Lower leg skin (tissue), 4 donors: ENCODE measurements at regions not wholly inside any gene's neighbourhood (a gene's known extent, or its start where the extent isn't known, plus 50 kb on each side); places are given as distances from the start of the nearest gene placed in this dataset.
"Not testable (repeated sequence)": the region's sequence is repeated elsewhere in the genome, so short reads cannot be mapped to it uniquely, and the experiment has no call there.

ENCODE experiments used
- DNase-seq, 2 donors: peaks; one replicate each; pipeline ENCODE4 v3.0.0-alpha.2; 2019; ENCODE audit warnings: low spot score in 2 of 2
- H3K4me3 ChIP-seq: fragments of 200-600 bp; sonication (generic); 2 replicates; pipeline ENCODE4 v1.5.1; 2017; ENCODE audit warnings: mild to moderate bottlenecking, low read depth; ENCODE audit not compliant: poor library complexity, severe bottlenecking
- POLR2A ChIP-seq, 2 donors: fragments of 450-650 bp; IDR thresholded peaks; one replicate each; pipeline ENCODE4 v1.6.1; 2016 to 2017; ENCODE audit warnings: antibody characterized with exemption in 2 of 2, mild to moderate bottlenecking in 1 of 2, moderate library complexity in 1 of 2
- WGBS, 2 donors: methylation state at CpG; one replicate each; pipeline ENCODE4 v1.1.5; 2018; 5-methylcytosine and 5-hydroxymethylcytosine counted together
- intact Hi-C: fragments of 100-400 bp; cut with DNase I; formaldehyde crosslinking; loops from one replicate; pipeline ENCODE4 v1.15.0; 2023; ENCODE audit warnings: low total_unique reads
- TF ChIP-seq, protein P1 (sequence below), 3 donors: fragments of 450-650 bp; IDR thresholded peaks; one replicate each; pipeline ENCODE4 v1.5.1; 2016; ENCODE audit warnings: antibody characterized with exemption in 3 of 3, mild to moderate bottlenecking in 3 of 3, moderate library complexity in 2 of 3

DNA sequence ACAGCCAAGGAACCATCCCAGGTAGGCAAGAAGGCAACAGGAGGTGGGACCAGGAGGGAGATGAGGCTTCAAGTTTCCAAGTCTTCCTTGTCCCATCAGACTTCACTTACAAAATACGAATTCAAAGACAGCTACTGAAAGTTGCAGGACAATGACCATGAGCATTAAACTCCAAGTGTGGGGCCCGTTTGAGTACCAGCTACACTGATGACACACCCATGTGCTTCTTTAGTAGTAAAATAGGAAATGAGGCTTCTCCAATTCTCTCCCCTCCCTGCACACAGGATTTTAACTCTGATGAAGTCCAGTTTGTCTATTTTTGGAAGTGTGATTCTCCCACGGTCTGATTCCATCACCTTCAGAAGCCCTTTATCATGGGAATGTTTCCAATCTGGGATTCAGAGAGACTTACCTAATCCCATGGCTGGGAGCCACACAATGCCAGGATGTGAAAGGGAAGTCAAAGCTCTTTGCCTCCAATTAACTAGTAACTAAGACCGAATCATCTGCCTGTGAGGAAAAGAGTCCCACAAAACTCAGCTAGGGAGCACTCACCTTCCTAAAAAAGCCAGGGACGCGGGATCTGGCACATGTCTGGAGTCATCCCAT, 222.8 kb upstream of the MSX2 start:
- intact Hi-C loops = no loop called here

DNA sequence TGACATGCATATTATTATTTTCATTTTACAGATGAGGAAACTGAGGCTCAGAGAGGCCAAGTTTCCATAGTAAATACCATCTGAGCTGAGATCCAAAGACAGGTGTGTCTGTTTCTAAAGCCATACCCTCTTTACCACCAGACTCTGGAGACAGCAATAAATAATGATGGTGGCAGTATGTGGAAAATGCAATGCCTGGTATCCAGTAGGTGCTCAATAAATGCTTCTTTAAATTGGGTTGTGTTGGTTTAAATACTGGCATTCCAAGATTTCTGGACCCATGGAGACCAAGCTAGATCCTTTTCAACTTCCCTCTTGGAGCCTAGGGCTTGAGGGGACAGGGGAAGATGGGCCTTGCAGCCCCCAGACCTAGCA, 221.3 kb upstream of the MSX2 start:
- no peak overlapping the region for H3K4me3 ChIP-seq
- intact Hi-C loops = no loop called here
- TF ChIP-seq, protein P1, sequence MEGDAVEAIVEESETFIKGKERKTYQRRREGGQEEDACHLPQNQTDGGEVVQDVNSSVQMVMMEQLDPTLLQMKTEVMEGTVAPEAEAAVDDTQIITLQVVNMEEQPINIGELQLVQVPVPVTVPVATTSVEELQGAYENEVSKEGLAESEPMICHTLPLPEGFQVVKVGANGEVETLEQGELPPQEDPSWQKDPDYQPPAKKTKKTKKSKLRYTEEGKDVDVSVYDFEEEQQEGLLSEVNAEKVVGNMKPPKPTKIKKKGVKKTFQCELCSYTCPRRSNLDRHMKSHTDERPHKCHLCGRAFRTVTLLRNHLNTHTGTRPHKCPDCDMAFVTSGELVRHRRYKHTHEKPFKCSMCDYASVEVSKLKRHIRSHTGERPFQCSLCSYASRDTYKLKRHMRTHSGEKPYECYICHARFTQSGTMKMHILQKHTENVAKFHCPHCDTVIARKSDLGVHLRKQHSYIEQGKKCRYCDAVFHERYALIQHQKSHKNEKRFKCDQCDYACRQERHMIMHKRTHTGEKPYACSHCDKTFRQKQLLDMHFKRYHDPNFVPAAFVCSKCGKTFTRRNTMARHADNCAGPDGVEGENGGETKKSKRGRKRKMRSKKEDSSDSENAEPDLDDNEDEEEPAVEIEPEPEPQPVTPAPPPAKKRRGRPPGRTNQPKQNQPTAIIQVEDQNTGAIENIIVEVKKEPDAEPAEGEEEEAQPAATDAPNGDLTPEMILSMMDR (IDR thresholded peaks at IDR 0.05) = no peak
- no peak for TF ChIP-seq POLR2A (IDR thresholded peaks at IDR 0.05)
- DNase-seq = no peak

More for the DNA sequence above, 222.8 kb upstream of the MSX2 start:
- H3K4me3 ChIP-seq = no peak overlapping the region
- 45 to 52% methylated on average over 6 of the region's 6 CpGs for WGBS, 2 donors
- TF ChIP-seq, protein P1 (IDR thresholded peaks at IDR 0.05) = no peak
- TF ChIP-seq POLR2A (IDR thresholded peaks at IDR 0.05) = no peak
- DNase-seq = no peak

DNA sequence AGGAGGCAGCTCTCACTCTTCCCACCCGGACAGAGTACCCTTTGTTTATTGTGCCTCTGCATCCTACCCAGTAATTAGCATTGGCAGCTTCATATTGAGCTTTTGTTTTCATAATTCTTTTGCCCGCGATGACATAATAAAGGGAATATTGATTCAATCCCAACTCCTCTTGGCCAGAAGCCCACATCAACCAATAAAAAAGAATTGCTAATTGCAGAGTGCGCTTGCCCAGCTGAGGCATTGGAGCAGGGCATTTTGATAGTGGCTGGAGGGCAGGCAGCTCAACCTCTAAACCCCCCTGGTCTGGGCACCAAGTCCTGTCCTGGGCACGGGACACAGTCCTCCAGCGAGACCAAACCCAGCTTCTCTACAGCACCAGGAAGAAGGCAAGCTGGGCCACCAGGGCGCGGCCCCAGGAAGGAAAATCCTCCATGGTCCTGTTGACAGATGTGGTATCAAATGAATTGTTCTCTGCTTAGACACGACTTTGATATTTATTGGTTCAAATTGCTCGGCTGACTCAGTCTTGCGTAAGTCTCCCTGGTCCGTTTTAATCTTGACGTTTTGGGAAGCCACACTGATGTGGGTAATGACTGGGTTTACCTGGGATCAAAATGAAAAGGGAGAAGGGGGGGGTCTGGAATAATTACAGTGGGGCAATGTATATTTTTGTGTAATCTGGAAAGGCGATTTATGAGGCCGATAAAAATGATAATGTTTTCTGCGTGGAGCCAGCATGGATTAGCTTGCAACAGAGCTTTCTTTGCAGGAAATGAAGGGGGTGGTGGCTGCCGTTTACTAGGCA, 220.7 kb upstream of the MSX2 start:
- TF ChIP-seq POLR2A (IDR thresholded peaks at IDR 0.05) = no peak
- TF ChIP-seq, protein P1 (IDR thresholded peaks at IDR 0.05) = no peak
- no peak overlapping the region for H3K4me3 ChIP-seq
- intact Hi-C loops = no loop called here
- WGBS, 2 donors = 12 to 27% methylated on average over 17 of the region's 17 CpGs
- DNase-seq = no peak

DNA sequence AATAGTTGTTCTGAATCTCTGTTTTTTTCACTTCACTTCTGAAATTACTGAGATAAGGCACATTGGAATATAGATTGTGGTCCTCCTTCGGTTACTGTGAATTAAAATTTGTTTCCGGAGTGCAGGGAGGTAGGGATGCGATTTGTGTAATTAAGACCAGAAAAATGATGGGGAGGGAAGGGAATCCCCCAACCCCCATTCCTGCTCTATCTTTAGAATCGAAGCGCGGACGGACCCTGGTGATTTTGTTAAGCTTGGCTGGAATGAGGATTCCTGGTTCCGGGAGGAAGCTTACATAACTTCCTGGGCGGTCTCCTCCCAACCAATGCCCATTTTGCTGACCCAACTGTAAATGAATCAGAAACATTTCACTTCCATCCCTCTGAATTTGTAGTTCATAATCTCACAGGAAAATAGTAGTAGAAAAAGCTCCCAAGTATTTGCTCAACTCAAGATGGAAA, 220.1 kb upstream of the MSX2 start:
- 51 to 62% methylated on average over 9 of the region's 9 CpGs for WGBS, 2 donors
- TF ChIP-seq, protein P1 (IDR thresholded peaks at IDR 0.05) = no peak
- no peak for TF ChIP-seq POLR2A (IDR thresholded peaks at IDR 0.05)
- H3K4me3 ChIP-seq = no peak overlapping the region
- intact Hi-C loops = no loop called here
- no peak for DNase-seq

DNA sequence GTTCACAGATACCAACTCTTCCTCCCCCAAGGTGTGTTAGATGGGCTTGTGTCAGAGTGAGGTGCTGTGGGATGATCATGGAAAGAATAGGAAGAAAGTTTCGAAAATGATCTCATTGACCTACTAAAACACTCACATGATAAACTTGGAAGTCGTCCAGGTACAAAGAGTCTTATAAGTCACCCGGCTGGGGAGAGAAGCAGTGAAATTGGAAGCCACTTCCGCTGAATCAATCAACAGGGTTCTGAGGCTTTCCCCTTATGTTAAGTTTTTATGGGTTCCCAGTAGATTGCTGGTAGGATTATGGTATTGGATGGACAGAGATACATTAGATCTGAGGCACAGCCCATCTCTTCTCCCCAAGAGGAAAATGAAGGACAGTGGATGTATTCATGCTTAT, 218.8 kb upstream of the MSX2 start:
- no peak for TF ChIP-seq POLR2A (IDR thresholded peaks at IDR 0.05)
- TF ChIP-seq, protein P1 (IDR thresholded peaks at IDR 0.05) = no peak
- intact Hi-C loops = no loop called here
- WGBS, 2 donors = 51 to 63% methylated on average over 4 of the region's 4 CpGs
- H3K4me3 ChIP-seq = no peak overlapping the region
- DNase-seq = no peak

DNA sequence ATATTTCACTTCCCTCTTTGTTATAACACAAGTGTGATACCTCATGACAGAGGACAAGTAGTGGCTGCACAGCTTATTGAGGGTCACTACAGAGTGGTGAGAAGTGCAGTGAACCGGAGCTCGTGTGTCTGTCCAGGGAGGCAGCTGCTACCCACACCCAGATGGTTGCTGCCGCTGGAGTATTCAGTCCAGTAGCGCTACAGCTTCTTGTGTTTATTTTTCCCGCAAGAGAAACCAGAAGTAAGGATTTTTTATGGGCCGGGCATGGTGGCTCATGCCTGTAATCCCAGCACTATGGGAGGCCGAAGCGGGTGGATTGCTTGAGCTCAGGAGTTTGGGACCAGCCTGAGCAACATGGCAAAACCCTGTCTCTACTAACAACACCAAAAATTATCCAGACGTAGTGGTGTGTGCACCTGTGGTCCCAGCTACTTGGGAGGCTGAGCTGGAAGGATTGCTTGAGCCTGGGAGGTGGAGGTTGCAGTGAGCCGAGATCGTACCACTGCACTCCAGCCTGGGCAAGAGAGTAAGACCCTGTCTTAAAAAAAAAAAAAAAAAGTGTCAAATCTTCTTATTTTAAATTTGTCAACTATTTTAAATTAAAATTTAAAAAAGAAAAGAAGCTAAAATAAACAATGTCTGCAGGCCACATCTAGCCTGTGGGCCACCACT, 213.5 kb upstream of the MSX2 start:
- 90% methylated on average over 11 of the region's 11 CpGs for WGBS, 2 donors
- H3K4me3 ChIP-seq, intact Hi-C loops, DNase-seq: not testable (repeated sequence)
